K562 (cell line): ENCODE measurements at regions not wholly inside any gene's neighbourhood (a gene's known extent, or its start where the extent isn't known, plus 50 kb on each side); places are given as distances from the start of the nearest gene placed in this dataset.

Experiments
- ATAC-seq: fragments of 200-7000 bp; cut with Tn5 transposase; 3 replicates; pipeline ENCODE4 v1.9.1; 2020; ENCODE audit warnings: moderate library complexity
- BruUV-seq: library from RNA; stranded (reverse); fragments of 400-500 nt; replicated peaks from 2 replicates; lab custom pipeline; 2021; lab: Mats Ljungman, UMichigan
- CTCF ChIA-PET: fragments of 300-600 bp; formaldehyde crosslinking; extraction: SDS; loops from one replicate; lab custom pipeline; 2021; ENCODE audit warnings: low intra/inter-chr PET ratio; lab: Yijun Ruan, JAX
- POLR2A ChIA-PET: fragments of 300-600, 350-650 bp; sonication (Branson Sonifier 250); formaldehyde crosslinking; extraction: SDS; loops from one replicate; lab custom pipeline; 2021; ENCODE audit warnings: antibody characterized with exemption, inconsistent platforms; lab: Yijun Ruan, JAX
- DNase-seq, 4 experiments: peaks; one replicate each; pipeline versions ENCODE4 v3.0.0 to v3.0.0-alpha.2; 2011 to 2018; ENCODE audit warnings: low spot score in 3 of 4, mixed read lengths in 3 of 4; ENCODE audit errors: extremely low read depth in 1 of 4
- FAIRE-seq: peaks from 2 replicates; lab custom pipeline; 2011; peaks lifted over from hg19 to GRCh38; lab: Jason Lieb, UNC
- H2AFZ ChIP-seq: 2 replicates; pipeline ENCODE4 v1.6.0; 2011; ENCODE audit warnings: low read depth, low read length, control low read depth, inconsistent platforms
- H3K27ac ChIP-seq: fragments of 200-600 bp; 3 replicates; pipeline ENCODE4 v1.8.0; 2011; ENCODE audit warnings: low read depth, mild to moderate bottlenecking, control low read depth, inconsistent platforms, low read length, moderate library complexity, mixed read lengths; ENCODE audit errors: extremely low read depth
- H3K27me3 ChIP-seq, 2 experiments: fragments of 300-600 bp in 1 of 2; 2 replicates in 1 of 2; 3 replicates in 1 of 2; pipeline versions ENCODE4 v1.6.0 to v1.8.0; 2011; ENCODE audit warnings: inconsistent platforms in 2 of 2, low read length in 2 of 2, mild to moderate bottlenecking in 1 of 2, mixed read lengths in 1 of 2, moderate library complexity in 1 of 2; ENCODE audit not compliant: control insufficient read depth in 2 of 2, insufficient read depth in 2 of 2
- H3K36me3 ChIP-seq: fragments of 300-600 bp; 3 replicates; pipeline ENCODE4 v1.8.0; 2011; ENCODE audit warnings: mild to moderate bottlenecking, low read length, inconsistent platforms; ENCODE audit not compliant: control insufficient read depth, insufficient read depth
- H3K4me1 ChIP-seq, 2 experiments: fragments of 200-600 bp in 1 of 2; replicated peaks in 1 of 2; 2 replicates in 1 of 2; 3 replicates in 1 of 2; pipeline versions ENCODE4 v1.5.1 to v1.8.0; 2011; ENCODE audit warnings: inconsistent platforms in 2 of 2, low read length in 2 of 2, mild to moderate bottlenecking in 1 of 2, mixed read lengths in 1 of 2, moderate library complexity in 1 of 2; ENCODE audit not compliant: control insufficient read depth in 2 of 2, insufficient read depth in 2 of 2
- H3K4me2 ChIP-seq: 2 replicates; pipeline ENCODE4 v1.6.1; 2011; ENCODE audit warnings: low read length, control low read depth, inconsistent platforms, mixed read lengths; ENCODE audit not compliant: insufficient read depth
- H3K4me3 ChIP-seq: fragments of 200-600 bp; sonication (generic), shearing (Covaris generic); 2 replicates; pipeline ENCODE4 v1.5.1; 2016; ENCODE audit warnings: control low read depth, inconsistent platforms
- H3K79me2 ChIP-seq: fragments of 200-600 bp; 3 replicates; pipeline ENCODE4 v1.8.0; 2011; ENCODE audit warnings: low read length, inconsistent platforms; ENCODE audit not compliant: control insufficient read depth, insufficient read depth
- H3K9ac ChIP-seq, 2 experiments: 2 replicates each; pipeline versions ENCODE4 v1.6.0 to v1.6.1; 2011; ENCODE audit warnings: low read depth in 2 of 2, low read length in 2 of 2, control low read depth in 1 of 2, inconsistent platforms in 1 of 2, mild to moderate bottlenecking in 1 of 2, mixed read lengths in 1 of 2; ENCODE audit not compliant: insufficient read depth in 1 of 2
- H3K9me1 ChIP-seq: one replicate; pipeline ENCODE4 v1.6.0; 2011; ENCODE audit warnings: inconsistent platforms, mild to moderate bottlenecking, low read length, moderate library complexity; ENCODE audit not compliant: control insufficient read depth, insufficient read depth
- H3K9me3 ChIP-seq: replicated peaks from 2 replicates; pipeline ENCODE4 v1.5.1; 2011; ENCODE audit warnings: low read depth, low read length, inconsistent platforms; ENCODE audit not compliant: control insufficient read depth, insufficient read depth
- H4K20me1 ChIP-seq: replicated peaks from 2 replicates; pipeline ENCODE4 v1.6.1; 2011; ENCODE audit warnings: low read length, inconsistent platforms, mixed read lengths; ENCODE audit not compliant: control insufficient read depth, insufficient read depth
- DNMT1 ChIP-seq: fragments of 450-650 bp; IDR thresholded peaks from 2 replicates; pipeline ENCODE4 v1.6.1; 2016; ENCODE audit warnings: antibody characterized with exemption, mild to moderate bottlenecking
- FOXK1 ChIP-seq: sonication (generic); formaldehyde crosslinking; IDR thresholded peaks from 2 replicates; pipeline ENCODE4 v1.8.0; 2022; ENCODE audit warnings: missing genetic modification reagents, mild to moderate bottlenecking, borderline replicate concordance
- HDAC1 ChIP-seq, 2 experiments: fragments of 450-650 bp; IDR thresholded peaks; 2 replicates each; pipeline ENCODE4 v1.6.1; 2016 to 2017; ENCODE audit warnings: inconsistent platforms in 1 of 2, mild to moderate bottlenecking in 1 of 2, moderate library complexity in 1 of 2
- NFIC ChIP-seq: fragments of 450-650 bp; IDR thresholded peaks from 2 replicates; pipeline ENCODE4 v1.6.1; 2017; ENCODE audit warnings: mild to moderate bottlenecking, inconsistent platforms
- PHB2 ChIP-seq: fragments of 450-650 bp; IDR thresholded peaks from 2 replicates; pipeline ENCODE4 v1.6.1; 2017; ENCODE audit warnings: low read depth
- POLR3G ChIP-seq: IDR thresholded peaks from 2 replicates; pipeline ENCODE4 v1.6.1; 2011; ENCODE audit not compliant: insufficient read length, insufficient replicate concordance; ENCODE audit errors: extremely low read depth
- RBM15 ChIP-seq: fragments of 200-400 bp; formaldehyde crosslinking; IDR thresholded peaks from 2 replicates; pipeline ENCODE4 v1.6.1; 2018; ENCODE audit warnings: mild to moderate bottlenecking, low read length, moderate library complexity; ENCODE audit not compliant: insufficient read depth
- SAP30 ChIP-seq: fragments of 200-600 bp; sonication (generic); IDR thresholded peaks from 2 replicates; pipeline ENCODE4 v1.6.1; 2012; ENCODE audit warnings: borderline replicate concordance, low read depth, mild to moderate bottlenecking, moderate library complexity, low read length, control low read depth, inconsistent platforms; ENCODE audit not compliant: insufficient read depth, poor library complexity, severe bottlenecking
- SIN3B ChIP-seq: fragments of 450-650 bp; IDR thresholded peaks from 2 replicates; pipeline ENCODE4 v1.6.1; 2017; ENCODE audit warnings: low read depth, mild to moderate bottlenecking, moderate library complexity
- SLC30A9 ChIP-seq: fragments of 250-450 bp; sonication (Bioruptor Pico); IDR thresholded peaks from 2 replicates; pipeline ENCODE4 v1.8.0; 2022; ENCODE audit warnings: mild to moderate bottlenecking, moderate library complexity
- SNAPC5 ChIP-seq: fragments of 250-450 bp; sonication (Bioruptor Pico); IDR thresholded peaks from 2 replicates; pipeline ENCODE4 v1.8.0; 2021; ENCODE audit warnings: moderate library complexity, mild to moderate bottlenecking, inconsistent platforms
- TFAM ChIP-seq: fragments of 250-450 bp; sonication (Bioruptor Pico); conservative IDR thresholded peaks from 2 replicates; pipeline ENCODE4 v1.5.0; 2021; ENCODE audit warnings: mild to moderate bottlenecking, moderate library complexity
- U2AF2 ChIP-seq: fragments of 200-400 bp; formaldehyde crosslinking; optimal IDR thresholded peaks from 2 replicates; pipeline ENCODE3; 2017; ENCODE audit warnings: low read depth, mild to moderate bottlenecking, low read length
- YY1 ChIP-seq, 3 experiments: IDR thresholded peaks; 2 replicates each; pipeline ENCODE4 v1.6.1; 2011; ENCODE audit warnings: low read length in 2 of 3, mild to moderate bottlenecking in 2 of 3, moderate library complexity in 2 of 3, borderline replicate concordance in 1 of 3, control low read depth in 1 of 3, low read depth in 1 of 3; ENCODE audit not compliant: insufficient read depth in 3 of 3, insufficient replicate concordance in 2 of 3, control insufficient read depth in 1 of 3, insufficient read length in 1 of 3; ENCODE audit errors: extremely low read depth in 1 of 3
- ZFP30 ChIP-seq: fragments of 250-450 bp; sonication (Bioruptor Pico); IDR thresholded peaks from 2 replicates; pipeline ENCODE4 v1.8.0; 2022; ENCODE audit warnings: moderate library complexity, mild to moderate bottlenecking, inconsistent platforms, borderline replicate concordance
- ZNF143 ChIP-seq: sonication (generic); formaldehyde crosslinking; IDR thresholded peaks from 2 replicates; pipeline ENCODE4 v1.9.0; 2022; ENCODE audit warnings: mild to moderate bottlenecking, missing genetic modification reagents
- ZNF707 ChIP-seq: fragments of 250-450 bp; sonication (Bioruptor Pico); conservative IDR thresholded peaks from 2 replicates; pipeline ENCODE4 v1.8.0; 2022; ENCODE audit warnings: inconsistent platforms, mild to moderate bottlenecking, moderate library complexity
- WGBS: fragments of 100-300 bp; shearing (Covaris generic); methylation state at CpG from one replicate; pipeline ENCODE4 v1.1.6; 2016; ENCODE audit warnings: low coverage, mixed read lengths; ENCODE audit not compliant: insufficient coverage; ENCODE audit errors: missing lambda C conversion rate; 5-methylcytosine and 5-hydroxymethylcytosine counted together
- in situ Hi-C: fragments of 300-500 bp; cut with MboI; formaldehyde crosslinking; loops from 4 replicates; pipeline ENCODE4 v1.15.0; 2018; ENCODE audit warnings: inconsistent platforms, mixed read lengths
- intact Hi-C: fragments of 100-400 bp; cut with micrococcal nuclease; formaldehyde crosslinking; loops from 2 replicates; pipeline ENCODE4 v1.14.2; 2022
- TF ChIP-seq, protein P1 (sequence below), 2 experiments: fragments of 450-650 bp; IDR thresholded peaks; 2 replicates each; pipeline ENCODE4 v1.6.1; 2018; ENCODE audit warnings: mild to moderate bottlenecking in 2 of 2, low read depth in 1 of 2; ENCODE audit not compliant: partially characterized antibody in 2 of 2

DNA sequence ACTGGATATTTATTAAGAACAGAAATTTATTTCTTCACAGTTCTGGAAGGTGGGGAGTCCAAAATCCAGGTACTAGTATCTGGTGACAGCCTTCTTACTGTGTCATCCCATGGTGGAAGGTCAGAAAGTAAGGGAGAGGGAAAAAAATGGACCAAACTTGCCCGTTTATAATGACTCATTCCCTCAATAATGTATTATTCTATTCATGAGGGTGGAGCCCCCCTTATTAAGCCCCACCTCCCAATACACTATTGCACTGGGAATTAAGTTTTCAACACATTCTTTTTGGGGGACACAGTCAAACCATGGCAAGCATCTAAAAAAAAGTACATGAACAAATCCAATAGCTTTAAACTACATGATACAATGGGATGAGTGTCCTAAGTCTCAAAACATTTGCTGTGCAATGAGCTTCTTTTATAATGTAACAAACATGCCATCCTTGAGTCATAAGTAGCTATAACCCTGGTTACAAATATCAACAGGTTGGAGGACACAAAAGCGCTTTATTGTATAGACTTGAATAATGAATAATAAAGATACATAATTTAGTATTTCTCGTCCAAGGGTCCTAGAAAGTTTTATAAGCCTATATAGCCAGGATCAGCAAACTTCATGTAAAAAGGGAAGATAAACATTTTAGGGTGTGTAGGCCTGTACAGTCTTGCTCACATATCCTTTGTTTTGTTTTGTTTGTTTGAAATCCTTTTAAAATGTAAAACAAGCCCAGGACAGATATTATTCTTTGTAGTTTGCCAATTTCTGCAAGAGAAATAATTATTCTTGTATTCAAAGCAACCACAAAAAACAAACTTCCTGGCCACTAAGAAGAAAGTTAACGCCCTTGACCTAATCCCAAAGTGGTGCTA, 160.6 kb upstream of the RAP2B start:
- no TSS peak for BruUV-seq
- no peaks in the 10 kb centered on the region for H3K27me3 ChIP-seq
- H4K20me1 ChIP-seq, result no peaks in the 10 kb centered on the region
- H3K9me1 ChIP-seq, result no peaks in the 10 kb centered on the region
- no peaks in the 10 kb centered on the region for H3K36me3 ChIP-seq
- H2AFZ ChIP-seq, result no peak overlapping the region
- TF ChIP-seq YY1 (IDR thresholded peaks at IDR 0.05; ENCODE audit: borderline replicate concordance in 1 of 3, control insufficient read depth in 1 of 3, extremely low read depth in 1 of 3, insufficient read depth in 3 of 3, insufficient read length in 1 of 3, insufficient replicate concordance in 2 of 3, low read depth in 1 of 3, low read length in 2 of 3) (no peak), FOXK1 (CRISPR knock-in tag) (no peak), SAP30 (no peak), TFAM (CRISPR knock-in tag) (no peak), U2AF2 (no peak), ZNF143 (CRISPR knock-in tag) (no peak), ZFP30 (CRISPR knock-in tag) (no peak), DNMT1 (no peak), SLC30A9 (no peak), RBM15 (no peak), SIN3B (no peak), NFIC (no peak), ZNF707 (CRISPR knock-in tag) (no peak), PHB2 (no peak), POLR3G (no peak), SNAPC5 (CRISPR knock-in tag) (no peak), HDAC1 (IDR thresholded peaks at IDR 0.05) (no peak)
- TF ChIP-seq, protein P1, sequence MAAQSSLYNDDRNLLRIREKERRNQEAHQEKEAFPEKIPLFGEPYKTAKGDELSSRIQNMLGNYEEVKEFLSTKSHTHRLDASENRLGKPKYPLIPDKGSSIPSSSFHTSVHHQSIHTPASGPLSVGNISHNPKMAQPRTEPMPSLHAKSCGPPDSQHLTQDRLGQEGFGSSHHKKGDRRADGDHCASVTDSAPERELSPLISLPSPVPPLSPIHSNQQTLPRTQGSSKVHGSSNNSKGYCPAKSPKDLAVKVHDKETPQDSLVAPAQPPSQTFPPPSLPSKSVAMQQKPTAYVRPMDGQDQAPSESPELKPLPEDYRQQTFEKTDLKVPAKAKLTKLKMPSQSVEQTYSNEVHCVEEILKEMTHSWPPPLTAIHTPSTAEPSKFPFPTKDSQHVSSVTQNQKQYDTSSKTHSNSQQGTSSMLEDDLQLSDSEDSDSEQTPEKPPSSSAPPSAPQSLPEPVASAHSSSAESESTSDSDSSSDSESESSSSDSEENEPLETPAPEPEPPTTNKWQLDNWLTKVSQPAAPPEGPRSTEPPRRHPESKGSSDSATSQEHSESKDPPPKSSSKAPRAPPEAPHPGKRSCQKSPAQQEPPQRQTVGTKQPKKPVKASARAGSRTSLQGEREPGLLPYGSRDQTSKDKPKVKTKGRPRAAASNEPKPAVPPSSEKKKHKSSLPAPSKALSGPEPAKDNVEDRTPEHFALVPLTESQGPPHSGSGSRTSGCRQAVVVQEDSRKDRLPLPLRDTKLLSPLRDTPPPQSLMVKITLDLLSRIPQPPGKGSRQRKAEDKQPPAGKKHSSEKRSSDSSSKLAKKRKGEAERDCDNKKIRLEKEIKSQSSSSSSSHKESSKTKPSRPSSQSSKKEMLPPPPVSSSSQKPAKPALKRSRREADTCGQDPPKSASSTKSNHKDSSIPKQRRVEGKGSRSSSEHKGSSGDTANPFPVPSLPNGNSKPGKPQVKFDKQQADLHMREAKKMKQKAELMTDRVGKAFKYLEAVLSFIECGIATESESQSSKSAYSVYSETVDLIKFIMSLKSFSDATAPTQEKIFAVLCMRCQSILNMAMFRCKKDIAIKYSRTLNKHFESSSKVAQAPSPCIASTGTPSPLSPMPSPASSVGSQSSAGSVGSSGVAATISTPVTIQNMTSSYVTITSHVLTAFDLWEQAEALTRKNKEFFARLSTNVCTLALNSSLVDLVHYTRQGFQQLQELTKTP (IDR thresholded peaks at IDR 0.05; ENCODE audit: low read depth in 1 of 2, partially characterized antibody in 2 of 2), result no peak
- DNase-seq (no peak), ATAC-seq (no peak), FAIRE-seq (no peak)
- H3K79me2 ChIP-seq, result no peaks in the 10 kb centered on the region
- H3K9ac ChIP-seq, result no peak overlapping the region
- H3K4me2 ChIP-seq, result no peak overlapping the region
- H3K27ac ChIP-seq, result no peak overlapping the region
- ChIA-PET CTCF (no interaction called here), POLR2A (no interaction called here)
- H3K4me3 ChIP-seq, result no peak overlapping the region
- intact Hi-C loops (no loop called here), in situ Hi-C loops (no loop called here)
- H3K9me3 ChIP-seq, result no peaks in the 10 kb centered on the region
- 41% methylated on average over 4 of the region's 4 CpGs for WGBS
- H3K4me1 ChIP-seq, result no peaks in the 10 kb centered on the region
